ENCODE measurements at regions not wholly inside any gene's neighbourhood (a gene's known extent, or its start where the extent isn't known, plus 50 kb on each side); places are given as distances from the start of the nearest gene placed in this dataset.

GRCh38 chr1:50335036-50335435 lies 88.2 kb downstream of the DMRTA2 start:
- H3K9me3 ChIP-seq (replicated peaks; ENCODE audit: control insufficient read depth, insufficient read depth, low read depth, low read length) = no peaks in the 10 kb centered on the region
- H3K79me2 ChIP-seq (ENCODE audit: control insufficient read depth, insufficient read depth, low read length) = no peaks in the 10 kb centered on the region
- H3K9me1 ChIP-seq (ENCODE audit: control insufficient read depth, insufficient read depth, low read length) = no peaks in the 10 kb centered on the region
- H3K4me1 ChIP-seq (replicated peaks in 1 of 2; ENCODE audit: control insufficient read depth in 2 of 2, insufficient read depth in 2 of 2, low read length in 2 of 2) = peaks cover 0 to 12% of the 10 kb centered on the region in 2 experiments; a peak in 3 of 5 replicates
- TF ChIP-seq FOXP4 (CRISPR knock-in tag; IDR thresholded peaks at IDR 0.05; ENCODE audit: borderline replicate concordance) (no peak), PPARD (CRISPR knock-in tag; IDR thresholded peaks at IDR 0.05) (no peak), ZBED1 (IDR thresholded peaks at IDR 0.05) (no peak), ADNP (tag; IDR thresholded peaks at IDR 0.05) (no peak), USF1 (CRISPR knock-in tag; IDR thresholded peaks at IDR 0.05) (no peak), ZNF124 (CRISPR knock-in tag; IDR thresholded peaks at IDR 0.05) (no peak), HNRNPUL1 (IDR thresholded peaks at IDR 0.05; ENCODE audit: low read length) (no peak), ZNF347 (CRISPR knock-in tag; IDR thresholded peaks at IDR 0.05; ENCODE audit: low read depth) (no peak), ZNF277 (CRISPR knock-in tag; IDR thresholded peaks at IDR 0.05; ENCODE audit: borderline replicate concordance) (no peak), DACH1 (IDR thresholded peaks at IDR 0.05; ENCODE audit: partially characterized antibody) (no peak), MNT (conservative IDR thresholded peaks at IDR 0.05) (no peak), KHSRP (IDR thresholded peaks at IDR 0.05) (no peak), STAT5B (CRISPR knock-in tag; IDR thresholded peaks at IDR 0.05) (no peak)
- TF ChIP-seq, protein P1, sequence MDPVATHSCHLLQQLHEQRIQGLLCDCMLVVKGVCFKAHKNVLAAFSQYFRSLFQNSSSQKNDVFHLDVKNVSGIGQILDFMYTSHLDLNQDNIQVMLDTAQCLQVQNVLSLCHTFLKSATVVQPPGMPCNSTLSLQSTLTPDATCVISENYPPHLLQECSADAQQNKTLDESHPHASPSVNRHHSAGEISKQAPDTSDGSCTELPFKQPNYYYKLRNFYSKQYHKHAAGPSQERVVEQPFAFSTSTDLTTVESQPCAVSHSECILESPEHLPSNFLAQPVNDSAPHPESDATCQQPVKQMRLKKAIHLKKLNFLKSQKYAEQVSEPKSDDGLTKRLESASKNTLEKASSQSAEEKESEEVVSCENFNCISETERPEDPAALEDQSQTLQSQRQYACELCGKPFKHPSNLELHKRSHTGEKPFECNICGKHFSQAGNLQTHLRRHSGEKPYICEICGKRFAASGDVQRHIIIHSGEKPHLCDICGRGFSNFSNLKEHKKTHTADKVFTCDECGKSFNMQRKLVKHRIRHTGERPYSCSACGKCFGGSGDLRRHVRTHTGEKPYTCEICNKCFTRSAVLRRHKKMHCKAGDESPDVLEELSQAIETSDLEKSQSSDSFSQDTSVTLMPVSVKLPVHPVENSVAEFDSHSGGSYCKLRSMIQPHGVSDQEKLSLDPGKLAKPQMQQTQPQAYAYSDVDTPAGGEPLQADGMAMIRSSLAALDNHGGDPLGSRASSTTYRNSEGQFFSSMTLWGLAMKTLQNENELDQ (CRISPR knock-in tag; IDR thresholded peaks at IDR 0.05; ENCODE audit: borderline replicate concordance) = no peak
- no peak overlapping the region for H3K9ac ChIP-seq (ENCODE audit: insufficient read depth in 1 of 2, low read depth in 2 of 2, low read length in 2 of 2)
- no peak for FAIRE-seq
- DNase-seq (ENCODE audit: extremely low read depth in 1 of 4, low spot score in 3 of 4) = no peak
- no peak overlapping the region for H3K4me3 ChIP-seq
- ChIA-PET CTCF (ENCODE audit: low intra/inter-chr PET ratio) (no interaction called here), POLR2A (no interaction called here)
- intact Hi-C loops (cut with micrococcal nuclease) (loop anchor here (10.0 kb wide), 1 partner anchor 240 kb away; no protein-coding TSS in a partner anchor), in situ Hi-C loops (cut with MboI) (no loop called here)
- H4K20me1 ChIP-seq (replicated peaks; ENCODE audit: control insufficient read depth, insufficient read depth, low read length) = no peaks in the 10 kb centered on the region
- H3K4me2 ChIP-seq (ENCODE audit: insufficient read depth, low read length) = no peak overlapping the region
- H3K27me3 ChIP-seq (ENCODE audit: control insufficient read depth in 2 of 2, insufficient read depth in 2 of 2, low read length in 2 of 2) = peaks cover 4 to 6% of the 10 kb centered on the region in 2 experiments; a peak in 2 of 5 replicates
- H3K27ac ChIP-seq (ENCODE audit: extremely low read depth, low read depth, low read length) = no peak overlapping the region
- no TSS peak for BruUV-seq (replicated peaks)
- ATAC-seq = no peak
- no peak overlapping the region for H2AFZ ChIP-seq (ENCODE audit: low read depth, low read length)
- no peaks in the 10 kb centered on the region for H3K36me3 ChIP-seq (ENCODE audit: control insufficient read depth, insufficient read depth, low read length)
- 0% methylated on average over 5 of the region's 5 CpGs for WGBS (ENCODE audit: insufficient coverage, low coverage, missing lambda C conversion rate)
